ENCODE measurements at regions not wholly inside any gene's neighbourhood (a gene's known extent, or its start where the extent isn't known, plus 50 kb on each side); places are given as distances from the start of the nearest gene placed in this dataset.
"Not testable (repeated sequence)": the region's sequence is repeated elsewhere in the genome, so short reads cannot be mapped to it uniquely, and the experiment has no call there.

- Mint-ChIP-seq H3K27ac (no peak overlapping the region), H3K4me1 (no peaks in the 10 kb centered on the region), H3K27me3 (ENCODE audit: low read depth) (no peaks in the 10 kb centered on the region), H3K9me3 (no peaks in the 10 kb centered on the region), H3K36me3 (ENCODE audit: low read depth) (no peaks in the 10 kb centered on the region), H3K4me3 (no peak overlapping the region)
- TF ChIP-seq, protein P1, sequence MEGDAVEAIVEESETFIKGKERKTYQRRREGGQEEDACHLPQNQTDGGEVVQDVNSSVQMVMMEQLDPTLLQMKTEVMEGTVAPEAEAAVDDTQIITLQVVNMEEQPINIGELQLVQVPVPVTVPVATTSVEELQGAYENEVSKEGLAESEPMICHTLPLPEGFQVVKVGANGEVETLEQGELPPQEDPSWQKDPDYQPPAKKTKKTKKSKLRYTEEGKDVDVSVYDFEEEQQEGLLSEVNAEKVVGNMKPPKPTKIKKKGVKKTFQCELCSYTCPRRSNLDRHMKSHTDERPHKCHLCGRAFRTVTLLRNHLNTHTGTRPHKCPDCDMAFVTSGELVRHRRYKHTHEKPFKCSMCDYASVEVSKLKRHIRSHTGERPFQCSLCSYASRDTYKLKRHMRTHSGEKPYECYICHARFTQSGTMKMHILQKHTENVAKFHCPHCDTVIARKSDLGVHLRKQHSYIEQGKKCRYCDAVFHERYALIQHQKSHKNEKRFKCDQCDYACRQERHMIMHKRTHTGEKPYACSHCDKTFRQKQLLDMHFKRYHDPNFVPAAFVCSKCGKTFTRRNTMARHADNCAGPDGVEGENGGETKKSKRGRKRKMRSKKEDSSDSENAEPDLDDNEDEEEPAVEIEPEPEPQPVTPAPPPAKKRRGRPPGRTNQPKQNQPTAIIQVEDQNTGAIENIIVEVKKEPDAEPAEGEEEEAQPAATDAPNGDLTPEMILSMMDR (IDR thresholded peaks at IDR 0.05; ENCODE audit: unreplicated experiment in 3 of 3), result no peak
Measured at GRCh38 chr1:176364236-176364905, 98.6 kb upstream of the PAPPA2 start.

- not testable (repeated sequence) for H3K36me3 Mint-ChIP-seq (ENCODE audit: low read depth); H3K4me1 Mint-ChIP-seq; H3K27me3 Mint-ChIP-seq (ENCODE audit: low read depth); H3K27ac Mint-ChIP-seq; H3K4me3 Mint-ChIP-seq
- peaks cover 31% of the 10 kb centered on the region for H3K9me3 Mint-ChIP-seq
Measured at GRCh38 chr1:176349135-176349715, 113.8 kb upstream of the PAPPA2 start.

GRCh38 chr1:176341656-176342055 is 121.3 kb upstream of the PAPPA2 start:
- peaks cover 17% of the 10 kb centered on the region for H3K9me3 Mint-ChIP-seq
- H3K4me1 Mint-ChIP-seq, result peaks cover 2% of the 10 kb centered on the region
- no peaks in the 10 kb centered on the region for H3K27me3 Mint-ChIP-seq (ENCODE audit: low read depth)
- H3K27ac Mint-ChIP-seq, result no peak overlapping the region
- TF ChIP-seq, protein P1 (IDR thresholded peaks at IDR 0.05; ENCODE audit: unreplicated experiment in 3 of 3), result no peak
- no peak overlapping the region for H3K4me3 Mint-ChIP-seq
- no peaks in the 10 kb centered on the region for H3K36me3 Mint-ChIP-seq (ENCODE audit: low read depth)

DNA sequence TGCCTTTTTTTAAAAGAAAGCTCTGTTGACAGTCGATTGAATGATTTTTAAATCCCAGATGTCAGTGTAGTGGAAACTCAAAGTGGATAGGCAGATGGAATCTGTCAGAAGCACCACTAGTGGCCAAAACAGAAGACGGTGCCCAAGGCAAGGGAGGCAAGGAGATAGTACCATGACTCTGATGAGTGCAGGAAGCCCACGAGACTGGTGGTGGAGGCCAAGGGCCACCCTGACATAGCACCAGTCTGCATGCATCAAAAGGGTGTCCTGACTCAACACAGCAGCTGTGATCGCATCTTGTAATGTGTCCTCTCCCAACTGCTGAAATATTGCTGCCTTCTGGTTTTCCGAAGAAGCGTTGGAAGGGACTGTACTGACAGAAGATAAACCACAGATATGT is 124.1 kb upstream of the PAPPA2 start:
- H3K27ac Mint-ChIP-seq, result no peak overlapping the region
- H3K4me3 Mint-ChIP-seq, result no peak overlapping the region
- no peaks in the 10 kb centered on the region for H3K27me3 Mint-ChIP-seq (ENCODE audit: low read depth)
- no peaks in the 10 kb centered on the region for H3K36me3 Mint-ChIP-seq (ENCODE audit: low read depth)
- peaks cover 4% of the 10 kb centered on the region for H3K4me1 Mint-ChIP-seq
- H3K9me3 Mint-ChIP-seq, result peaks cover 2% of the 10 kb centered on the region
- TF ChIP-seq, protein P1 (IDR thresholded peaks at IDR 0.05; ENCODE audit: unreplicated experiment in 3 of 3), result no peak

DNA sequence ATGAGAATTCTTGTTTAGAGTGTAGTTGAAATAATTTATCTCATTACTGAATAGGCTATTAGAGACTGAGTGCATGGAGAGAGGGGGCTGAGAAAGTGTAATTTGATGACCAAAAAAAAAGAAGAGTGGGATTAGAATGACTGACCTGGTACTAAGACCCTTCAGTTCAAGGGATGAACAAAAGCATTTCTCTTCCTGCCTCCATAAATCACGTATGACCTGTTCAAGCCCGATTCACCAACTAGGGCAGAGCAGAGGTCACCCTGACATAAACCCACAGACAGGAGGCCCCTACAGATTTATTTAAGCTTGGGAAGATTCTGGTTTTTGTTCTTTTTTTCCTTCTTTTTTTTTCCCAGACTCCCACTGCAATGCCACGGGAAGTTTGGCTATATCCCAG is 123.7 kb upstream of the COP1 start:
- no peaks in the 10 kb centered on the region for H3K27me3 Mint-ChIP-seq (ENCODE audit: low read depth)
- TF ChIP-seq, protein P1 (IDR thresholded peaks at IDR 0.05; ENCODE audit: unreplicated experiment in 3 of 3), result no peak

DNA sequence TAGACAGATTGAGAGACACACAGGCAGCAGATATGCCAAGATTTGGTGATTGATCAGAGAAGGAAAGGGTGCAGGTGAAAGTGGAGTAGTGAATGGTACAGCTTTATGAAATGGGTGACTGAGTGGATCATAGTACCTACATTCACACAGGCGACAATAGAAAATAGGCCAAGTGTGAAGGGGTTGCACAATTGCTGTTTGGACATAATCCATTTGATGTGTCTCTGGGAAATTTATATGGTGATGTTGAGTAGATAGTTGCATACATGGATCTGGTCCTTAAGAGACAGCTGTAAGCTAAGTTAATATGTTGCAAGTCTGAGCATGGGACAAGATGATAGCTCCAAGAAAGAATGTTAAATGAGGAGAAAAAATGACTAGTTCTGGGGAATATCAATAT is 118.6 kb upstream of the COP1 start:
- no peak overlapping the region for H3K27ac Mint-ChIP-seq
- no peaks in the 10 kb centered on the region for H3K9me3 Mint-ChIP-seq
- TF ChIP-seq, protein P1 (IDR thresholded peaks at IDR 0.05; ENCODE audit: unreplicated experiment in 3 of 3), result no peak
- H3K27me3 Mint-ChIP-seq (ENCODE audit: low read depth), result no peaks in the 10 kb centered on the region
- no peak overlapping the region for H3K4me3 Mint-ChIP-seq
- no peaks in the 10 kb centered on the region for H3K4me1 Mint-ChIP-seq
- H3K36me3 Mint-ChIP-seq (ENCODE audit: low read depth), result no peaks in the 10 kb centered on the region

More for the DNA sequence above, 123.7 kb upstream of the COP1 start:
- no peaks in the 10 kb centered on the region for H3K36me3 Mint-ChIP-seq (ENCODE audit: low read depth)
- no peaks in the 10 kb centered on the region for H3K4me1 Mint-ChIP-seq
- peaks cover 4% of the 10 kb centered on the region for H3K9me3 Mint-ChIP-seq
- H3K27ac Mint-ChIP-seq, result peak overlapping the region in 1 of 3 experiments; percentile 61
- H3K4me3 Mint-ChIP-seq, result no peak overlapping the region
